ENCODE measurements at regions not wholly inside any gene's neighbourhood (a gene's known extent, or its start where the extent isn't known, plus 50 kb on each side); places are given as distances from the start of the nearest gene placed in this dataset.

DNA sequence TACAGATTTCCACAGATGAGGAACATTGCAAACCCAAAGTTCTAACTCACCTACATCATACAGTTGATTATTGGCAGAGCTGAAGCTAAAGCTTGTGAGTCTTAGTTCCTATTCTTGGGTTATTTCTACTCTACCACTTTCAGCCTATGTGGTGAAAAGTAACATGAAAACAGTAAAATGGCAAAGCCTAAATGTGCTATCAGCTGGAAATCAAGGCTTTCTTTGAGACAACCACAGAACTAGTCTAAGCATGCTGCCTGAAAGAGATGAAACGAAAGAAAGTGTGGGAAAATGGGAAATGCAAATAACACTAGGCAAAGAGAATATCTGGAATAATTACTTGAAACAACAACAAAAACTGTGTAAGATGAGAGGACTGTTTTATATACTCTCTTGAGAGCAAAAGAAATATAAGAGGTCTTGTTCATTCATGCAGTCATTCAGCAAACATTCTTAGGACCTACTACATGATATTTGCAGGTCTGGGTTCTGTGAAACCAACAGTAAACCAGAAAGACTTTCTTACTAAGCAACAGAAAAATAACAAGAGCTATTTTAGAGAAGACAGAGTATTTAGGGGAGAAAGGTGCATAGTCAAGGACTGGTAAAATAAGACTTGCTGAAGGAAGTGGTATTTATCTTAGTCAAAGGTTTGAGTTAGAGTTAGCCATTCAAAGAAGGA is 437.1 kb downstream of the HTR7 start:
- DNase-seq, result no peak

DNA sequence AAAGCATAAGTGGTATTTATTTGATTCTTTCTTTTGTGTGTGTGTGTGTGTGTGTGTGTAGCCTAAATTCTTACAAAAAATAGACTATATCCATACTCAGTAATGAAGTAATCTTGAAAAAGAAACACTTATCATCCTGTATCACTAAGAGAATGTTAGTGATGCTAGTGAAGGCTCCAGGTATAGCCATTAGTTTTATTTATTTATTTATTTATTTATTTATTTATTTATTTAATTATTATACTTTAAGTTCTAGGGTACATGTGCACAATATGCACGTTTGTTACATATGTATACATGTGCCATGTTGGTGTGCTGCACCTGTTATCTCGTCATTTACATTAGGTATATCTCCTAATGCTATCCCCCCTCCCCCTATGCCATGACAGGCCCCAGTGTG is 436.0 kb downstream of the HTR7 start:
- DNase-seq, result no peak

DNA sequence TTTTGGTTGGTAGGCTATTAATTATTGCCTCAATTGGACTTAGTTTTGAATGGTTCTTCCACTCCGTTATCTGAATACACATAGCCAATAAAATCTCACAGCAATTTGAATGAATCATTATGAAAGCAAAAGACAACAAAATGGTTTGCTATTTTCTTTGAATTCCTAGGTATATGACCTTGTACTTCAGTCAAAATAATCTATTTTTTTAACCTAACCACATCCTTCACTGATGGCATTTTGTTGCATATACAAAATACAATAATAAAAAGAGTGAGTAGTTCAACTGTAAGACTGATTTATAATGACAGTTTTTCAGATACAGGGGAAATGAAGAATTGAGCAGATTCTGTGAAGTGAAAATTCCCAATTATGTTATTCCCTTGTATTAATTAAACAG is 433.1 kb downstream of the HTR7 start:
- DNase-seq, result no peak

DNA sequence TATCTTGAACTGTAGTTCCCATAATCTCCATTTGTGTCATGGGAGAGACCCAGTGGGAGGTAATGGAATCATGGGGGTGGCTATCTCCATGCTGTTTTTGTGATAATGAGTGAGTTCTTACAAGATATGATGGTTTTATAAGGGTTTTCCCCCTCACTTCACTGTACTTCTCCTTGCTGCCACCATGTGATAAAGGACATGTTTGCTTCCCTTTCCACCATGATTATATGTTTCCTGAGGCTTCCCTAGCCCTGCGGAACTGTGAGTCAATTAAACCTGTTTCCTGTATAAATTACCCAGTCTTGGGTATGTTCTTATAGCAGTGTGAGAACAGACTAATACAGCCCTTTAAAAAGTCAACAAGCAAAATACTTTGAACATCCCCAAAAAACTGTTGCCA is 427.7 kb downstream of the HTR7 start:
- DNase-seq, result no peak

DNA sequence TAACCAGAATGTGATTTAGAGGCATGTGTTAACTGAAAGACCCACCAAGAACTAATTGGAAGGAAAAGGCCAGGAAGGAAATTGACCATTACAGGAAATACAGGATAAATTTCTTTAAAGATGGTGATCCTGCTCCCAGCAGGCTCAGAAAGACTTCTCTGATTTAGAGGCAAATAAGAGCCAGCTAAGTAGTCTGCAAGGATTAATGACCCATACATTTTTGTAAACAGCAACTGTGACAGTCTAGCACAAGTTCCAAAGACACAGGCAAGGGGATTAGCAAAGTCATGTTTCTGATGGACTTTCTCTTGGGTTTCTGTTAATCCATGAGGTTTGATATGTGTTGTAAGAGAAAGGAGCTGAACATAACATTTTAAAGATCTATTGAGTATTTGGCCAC is 425.0 kb downstream of the HTR7 start:
- DNase-seq, result no peak

DNA sequence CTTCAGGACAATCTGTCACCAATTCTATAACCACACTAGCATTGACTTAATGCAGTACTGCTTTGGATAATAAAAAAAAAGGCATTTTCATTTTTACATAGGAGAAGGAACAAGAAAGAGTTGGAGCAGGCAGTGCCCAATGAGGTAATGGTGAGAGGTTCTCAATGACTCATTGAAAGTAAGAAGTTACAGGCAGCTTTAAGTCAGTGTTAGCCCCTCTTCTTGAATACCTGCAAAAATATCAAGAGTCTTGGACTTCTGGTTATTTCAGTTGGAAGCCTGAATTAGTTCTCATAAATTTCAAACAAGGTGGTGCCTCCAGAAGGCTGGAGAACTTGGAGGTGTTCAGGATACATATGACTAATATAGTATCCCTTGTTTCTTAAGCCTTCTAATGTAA is 422.5 kb downstream of the HTR7 start:
- no peak for DNase-seq

DNA sequence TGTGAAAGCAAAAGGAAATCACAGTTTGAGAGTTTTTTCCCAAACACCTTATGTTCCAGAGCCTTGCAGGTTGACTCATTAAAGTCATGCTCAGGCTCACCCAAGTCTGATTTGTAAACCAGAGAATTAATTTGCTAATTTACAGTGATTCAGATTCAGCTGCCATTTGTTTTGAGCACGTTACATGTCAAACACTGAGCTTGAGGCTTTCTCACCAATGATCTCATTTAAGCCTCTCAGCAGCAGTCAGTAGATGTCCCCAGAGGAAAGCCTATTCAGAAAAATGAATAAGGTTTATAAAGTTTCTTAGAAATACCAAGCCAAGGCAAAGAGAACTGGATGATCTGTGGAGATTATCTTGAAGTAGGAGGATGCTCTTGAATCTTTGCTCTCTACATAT is 420.4 kb downstream of the HTR7 start:
- DNase-seq, result no peak

DNA sequence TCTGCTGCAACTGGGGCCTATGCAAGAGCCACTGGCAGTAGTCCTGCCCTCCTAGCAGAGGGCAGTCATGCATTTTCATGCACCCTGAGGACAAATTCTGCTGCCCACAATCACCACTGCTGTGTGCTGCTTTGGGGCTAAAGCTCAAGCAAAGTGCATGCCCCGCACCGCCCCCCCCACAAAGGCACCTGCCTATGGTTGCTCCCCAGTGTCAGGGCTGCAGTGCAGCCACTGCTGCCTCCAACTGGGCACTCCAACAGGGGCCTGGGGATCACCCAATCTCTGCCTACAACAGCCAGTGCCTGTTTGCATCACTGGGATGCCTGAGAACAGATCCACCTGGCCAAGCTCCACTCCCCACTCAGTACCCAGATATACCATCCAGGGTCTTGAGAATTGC is 417.0 kb downstream of the HTR7 start:
- DNase-seq, result no peak

DNA sequence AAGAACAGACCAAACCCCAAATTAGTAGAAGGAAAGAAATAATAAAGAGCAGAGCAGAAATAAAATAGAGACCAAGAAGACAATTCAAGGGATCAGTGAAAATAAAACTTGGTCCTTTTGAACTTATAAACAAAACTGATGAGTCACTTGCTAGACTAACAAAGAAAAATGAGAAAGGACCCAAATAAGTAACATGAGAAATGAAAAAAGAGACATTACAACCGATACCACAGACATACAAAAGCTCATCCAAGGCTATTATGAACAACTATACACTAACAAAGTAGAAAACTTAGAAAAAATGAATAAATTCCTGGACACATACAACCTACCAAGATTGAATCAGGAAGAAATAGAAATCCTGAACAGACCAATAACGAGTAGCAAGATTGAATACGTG is 414.5 kb downstream of the HTR7 start:
- DNase-seq, result no peak

DNA sequence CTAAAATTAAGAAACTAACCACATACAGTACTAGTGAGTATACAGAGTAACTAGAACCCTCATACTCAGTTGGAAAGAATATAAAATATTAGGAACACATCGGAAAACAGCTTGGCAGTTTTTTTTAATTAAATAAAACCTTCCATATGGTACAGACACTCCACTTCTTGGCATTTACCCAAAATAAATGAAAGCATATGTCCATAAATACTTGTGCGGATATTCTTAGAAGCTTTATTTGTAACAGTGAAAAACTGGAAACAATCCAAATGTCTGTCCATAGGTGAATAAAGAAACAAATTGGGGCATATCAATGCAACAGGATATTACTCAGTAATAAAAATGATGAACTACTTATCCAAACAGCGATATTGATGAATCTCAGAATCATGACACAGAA is 410.0 kb downstream of the HTR7 start:
- no peak for DNase-seq

DNA sequence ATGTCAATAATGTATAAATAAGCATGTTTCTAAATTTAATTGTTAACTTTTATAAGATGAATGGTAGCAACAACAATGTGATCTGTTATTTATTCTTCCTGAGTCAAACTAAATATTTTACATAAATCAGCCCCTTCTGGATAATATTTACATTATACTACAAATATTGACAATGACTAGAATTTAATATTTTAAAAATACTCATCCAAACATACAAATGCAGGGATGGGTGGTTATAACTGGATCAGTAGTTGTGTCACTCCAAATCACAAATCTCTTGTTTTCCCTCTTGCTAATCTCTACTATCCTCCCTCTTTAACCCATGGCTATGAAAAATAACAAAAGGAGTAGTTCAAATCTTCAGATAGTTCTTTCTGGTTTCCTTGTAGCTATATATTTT is 407.0 kb downstream of the HTR7 start:
- DNase-seq, result no peak

DNA sequence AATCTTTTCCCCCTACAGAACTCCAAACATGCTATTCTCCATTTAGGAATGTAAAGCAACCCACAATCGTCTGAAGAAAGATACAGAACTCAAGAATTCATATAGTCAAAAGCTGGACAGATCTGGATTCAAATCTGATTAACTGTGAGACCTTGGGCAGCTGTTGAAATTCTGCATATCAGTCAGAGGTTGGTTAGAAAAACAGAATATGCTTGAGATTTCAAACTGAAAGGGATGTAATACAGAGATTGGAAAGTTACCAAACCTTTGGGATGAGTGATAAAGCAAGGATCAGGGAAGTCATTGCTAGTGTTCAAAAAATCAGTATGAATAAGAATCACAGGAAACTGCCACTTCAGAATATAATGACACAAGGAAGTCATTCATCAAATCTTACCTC is 406.6 kb downstream of the HTR7 start:
- no peak for DNase-seq

DNA sequence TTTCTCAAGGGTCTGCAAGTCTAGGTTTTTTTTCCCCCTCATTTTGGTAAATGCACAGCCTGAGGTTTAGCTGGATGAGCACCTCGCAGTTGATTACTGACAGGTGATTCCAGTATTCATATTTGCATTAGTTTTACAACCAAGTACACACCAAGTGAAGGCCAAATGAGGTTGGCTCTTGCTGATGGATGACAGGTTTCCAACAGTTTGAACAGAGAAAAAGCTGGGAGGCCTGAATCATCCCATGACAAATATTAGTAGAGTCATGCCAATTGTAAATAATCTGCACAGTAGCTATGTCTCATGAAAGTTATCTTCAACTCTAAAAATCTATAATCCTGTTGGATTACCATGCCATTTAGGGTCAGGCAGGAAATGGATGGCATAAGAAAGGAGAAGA is 399.8 kb downstream of the HTR7 start:
- no peak for DNase-seq

DNA sequence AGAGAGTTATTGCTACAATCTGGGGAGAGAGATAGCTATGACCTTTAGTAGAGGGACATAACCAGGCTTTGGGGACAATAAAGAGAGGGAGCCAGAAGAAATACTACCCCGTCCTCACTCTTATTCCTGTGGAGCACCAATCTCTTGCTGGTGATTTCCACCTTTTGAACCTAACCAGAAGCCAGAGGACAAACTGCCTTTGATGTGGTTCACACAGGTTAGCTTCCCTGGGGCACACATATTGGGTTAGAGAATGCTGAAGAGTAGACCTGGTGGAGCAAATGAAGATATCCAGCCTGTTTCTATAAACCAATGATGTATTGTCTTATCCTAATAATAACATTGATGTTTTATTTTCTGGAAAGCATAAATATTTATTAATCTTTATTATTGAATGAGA is 399.3 kb downstream of the HTR7 start:
- no peak for DNase-seq

DNA sequence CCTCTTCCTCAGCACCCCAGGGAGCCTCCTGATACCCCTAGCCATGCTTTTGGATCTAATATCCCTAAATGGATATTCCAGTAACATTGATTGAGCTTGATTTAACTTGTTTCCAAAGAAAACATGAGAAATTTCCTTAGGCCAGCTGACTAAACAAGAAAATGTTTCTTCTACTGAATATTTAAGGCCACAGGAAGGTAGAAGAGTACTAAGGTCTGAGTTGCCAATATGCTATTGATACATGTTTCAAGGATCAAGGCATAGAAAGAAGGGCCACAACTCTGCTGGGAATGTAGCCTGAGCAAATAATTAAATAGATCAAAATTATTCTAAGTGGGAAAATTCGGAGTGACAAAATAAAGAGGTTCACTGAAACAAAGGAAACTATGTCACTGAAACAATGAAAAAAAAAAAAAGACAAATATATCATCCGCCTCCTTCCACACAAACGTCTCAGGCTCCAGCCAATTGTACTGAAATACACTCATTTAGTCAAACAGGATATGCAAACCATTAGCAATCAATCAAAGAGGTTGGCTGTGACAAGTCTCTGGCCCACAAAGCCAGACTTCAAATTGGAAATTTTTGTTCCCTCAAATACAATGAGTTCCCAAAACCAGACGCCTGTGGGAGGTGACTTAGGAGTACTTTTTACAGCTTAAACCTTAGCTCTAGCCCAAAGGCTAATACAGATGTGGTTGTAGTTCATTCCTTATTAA is 396.2 kb downstream of the HTR7 start:
- no peak for DNase-seq

DNA sequence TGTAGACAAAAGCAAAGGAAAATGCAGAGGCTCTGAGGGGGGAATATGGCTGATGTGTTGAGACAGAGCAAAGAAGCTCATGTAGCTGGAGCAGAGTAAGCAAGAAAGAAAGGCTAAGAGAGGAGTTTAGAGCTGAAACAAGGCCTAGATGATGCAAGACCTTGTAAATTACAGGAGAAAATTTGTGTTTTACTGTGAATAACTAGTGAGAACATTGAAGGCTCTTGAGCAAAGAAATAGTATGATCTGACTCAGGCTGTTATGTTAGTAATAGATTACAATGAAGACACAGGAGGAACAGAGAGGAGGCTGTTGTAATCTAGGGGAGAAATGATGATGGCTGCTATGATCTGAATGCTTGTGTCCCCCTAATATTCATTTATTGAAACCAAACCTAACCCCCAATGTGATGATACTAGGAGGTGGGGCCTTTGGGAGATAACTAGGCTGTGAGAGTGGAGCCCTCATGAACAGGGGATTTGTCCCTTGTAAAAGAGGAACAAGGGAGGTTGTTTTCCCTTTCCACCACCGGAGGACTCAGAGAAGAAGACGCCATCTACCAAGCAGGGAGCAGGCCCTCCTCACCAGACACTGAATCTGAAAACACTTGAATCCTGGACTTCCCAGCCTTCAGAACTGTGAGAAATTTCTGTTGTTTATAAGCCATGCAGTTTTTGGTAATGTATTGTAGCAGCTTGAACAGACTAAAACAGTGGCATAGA is 394.9 kb downstream of the HTR7 start:
- DNase-seq, result no peak

DNA sequence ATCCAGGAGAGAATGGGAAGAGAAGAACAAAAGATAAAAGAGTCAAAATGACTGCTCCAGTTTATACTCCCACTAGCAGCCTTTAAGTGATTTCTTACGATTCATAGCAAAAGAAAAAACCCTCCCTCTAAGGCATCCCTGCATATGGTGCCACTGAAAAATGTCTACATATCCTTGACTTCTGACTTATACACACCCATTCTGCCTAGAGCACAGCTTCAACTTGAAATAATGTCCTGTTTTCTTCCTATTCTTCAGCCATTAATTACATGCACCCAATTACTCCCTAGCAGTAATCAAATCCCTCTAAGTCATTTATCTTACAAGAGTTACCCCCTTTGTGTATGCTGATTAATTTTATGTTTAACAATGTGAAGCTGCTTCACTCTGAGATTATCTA is 393.5 kb downstream of the HTR7 start:
- DNase-seq, result no peak

DNA sequence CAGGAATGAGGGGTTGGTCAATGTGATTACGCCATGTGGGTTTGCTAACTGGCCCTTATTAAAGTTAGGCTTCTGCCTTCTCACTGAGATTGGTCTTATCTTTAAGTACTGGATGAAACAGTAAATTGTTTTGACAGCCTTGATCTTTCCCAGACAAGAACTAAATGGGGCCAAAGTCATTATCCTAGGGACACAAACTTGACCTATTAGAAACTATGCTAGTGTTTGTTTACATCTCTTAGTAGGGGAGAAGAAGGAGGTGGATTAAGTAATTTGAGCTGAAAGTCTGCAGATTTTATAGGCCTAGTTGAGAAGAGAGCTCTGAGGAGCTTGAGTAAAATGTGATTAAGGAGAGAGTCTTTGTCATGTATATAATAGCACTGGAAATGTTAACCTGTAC is 386.9 kb downstream of the HTR7 start:
- DNase-seq, result no peak

DNA sequence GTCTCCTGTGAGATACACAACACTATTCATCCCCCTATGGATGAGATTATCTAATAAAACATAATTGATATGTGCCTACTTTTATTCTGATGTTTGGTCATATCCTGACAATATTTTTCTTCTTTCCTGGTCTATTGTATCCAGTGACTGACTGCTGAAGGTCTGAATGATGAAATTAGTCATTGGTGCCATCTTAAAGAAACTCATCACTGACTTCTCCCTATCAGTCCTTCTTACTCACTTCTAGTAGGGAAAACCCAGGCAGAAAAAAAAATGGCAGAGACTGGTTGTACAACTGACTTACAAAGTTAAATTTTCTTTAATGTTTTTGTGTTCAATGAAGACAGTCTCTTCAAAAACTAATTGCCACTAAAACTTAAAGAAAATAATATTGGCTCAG is 377.4 kb downstream of the HTR7 start:
- no peak for DNase-seq

DNA sequence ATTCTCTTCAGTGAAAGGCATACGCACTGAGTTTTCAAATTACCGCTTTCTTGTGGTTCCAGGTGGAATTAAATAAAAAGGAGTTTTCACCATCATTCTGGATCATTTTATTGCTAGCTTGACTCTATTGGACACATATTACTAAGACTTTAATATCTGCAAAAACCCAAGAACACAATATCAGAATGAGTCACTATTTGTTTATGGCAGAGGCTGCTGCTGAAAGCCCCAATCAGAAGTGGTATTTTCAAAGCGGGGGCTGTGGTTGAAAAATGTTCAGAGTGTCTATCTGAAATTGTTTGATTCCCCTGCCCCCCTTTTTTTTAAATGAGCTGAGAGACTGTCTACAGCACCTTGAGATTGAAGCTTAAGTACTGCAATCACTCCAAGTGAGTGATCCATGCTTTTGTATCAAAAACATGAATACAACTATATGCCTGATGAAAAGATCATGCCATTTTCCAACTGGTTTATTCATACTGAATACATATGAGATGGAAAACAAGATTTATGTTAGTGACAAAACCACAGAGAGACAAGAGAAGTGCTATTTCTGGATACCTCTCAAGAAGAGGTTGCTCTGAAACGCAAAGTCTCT is 376.4 kb downstream of the HTR7 start:
- DNase-seq, result no peak

DNA sequence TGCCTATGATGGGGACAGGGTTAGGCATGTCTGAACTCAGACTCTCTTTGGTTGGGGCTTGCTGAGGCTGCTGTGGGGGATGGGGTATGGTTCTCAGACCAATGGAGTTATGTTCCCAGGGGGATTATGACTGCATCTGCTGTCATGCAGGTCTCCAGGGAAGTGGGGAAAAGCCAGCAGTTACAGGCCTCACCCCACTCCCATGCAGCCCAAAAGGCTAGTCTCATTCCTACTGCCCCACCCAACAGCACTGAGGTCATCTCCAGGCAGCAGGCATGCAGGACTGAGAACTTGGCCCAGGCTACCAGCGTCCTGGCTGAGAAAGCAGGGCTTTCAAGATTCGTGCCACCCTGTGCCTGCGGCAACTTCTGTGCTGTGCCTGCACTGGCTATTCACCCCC is 373.3 kb downstream of the HTR7 start:
- no peak for DNase-seq

DNA sequence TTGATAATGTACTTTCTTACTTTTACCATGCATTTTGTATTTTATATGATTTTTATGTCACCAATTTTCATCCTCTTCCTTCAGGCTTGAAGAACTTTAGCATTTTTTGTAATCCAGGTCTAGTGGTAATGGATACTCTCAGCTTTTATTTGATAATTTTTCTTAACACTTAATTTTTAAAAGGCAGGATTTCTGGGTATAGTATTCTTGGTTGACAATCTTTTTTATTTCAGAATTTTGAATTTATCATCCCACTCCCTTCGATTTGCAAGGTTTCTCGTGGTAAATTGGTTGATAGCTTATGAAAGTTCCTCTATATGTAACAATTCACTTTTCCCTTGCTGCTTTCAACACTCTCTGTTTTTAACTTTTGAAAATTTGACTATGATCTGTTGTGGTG is 363.7 kb downstream of the HTR7 start:
- DNase-seq, result no peak

DNA sequence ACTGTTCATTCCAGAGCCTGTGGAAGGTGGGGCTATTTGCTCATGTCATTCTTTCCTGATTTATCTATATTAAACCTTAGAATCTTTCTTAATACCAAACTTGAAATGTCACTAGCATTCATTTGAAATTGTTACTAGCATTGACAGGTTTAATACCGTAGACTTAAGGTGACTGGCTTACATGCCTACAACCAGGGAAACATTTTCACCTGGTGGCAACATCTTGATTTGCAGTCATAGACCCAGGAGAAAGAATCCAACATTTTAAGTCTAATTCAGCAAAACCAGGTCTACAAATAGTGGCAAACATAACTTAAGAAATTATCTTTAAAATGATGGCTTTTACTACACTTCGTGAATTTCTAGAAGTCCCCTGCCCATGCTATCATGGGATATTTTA is 353.7 kb downstream of the HTR7 start:
- no peak for DNase-seq

DNA sequence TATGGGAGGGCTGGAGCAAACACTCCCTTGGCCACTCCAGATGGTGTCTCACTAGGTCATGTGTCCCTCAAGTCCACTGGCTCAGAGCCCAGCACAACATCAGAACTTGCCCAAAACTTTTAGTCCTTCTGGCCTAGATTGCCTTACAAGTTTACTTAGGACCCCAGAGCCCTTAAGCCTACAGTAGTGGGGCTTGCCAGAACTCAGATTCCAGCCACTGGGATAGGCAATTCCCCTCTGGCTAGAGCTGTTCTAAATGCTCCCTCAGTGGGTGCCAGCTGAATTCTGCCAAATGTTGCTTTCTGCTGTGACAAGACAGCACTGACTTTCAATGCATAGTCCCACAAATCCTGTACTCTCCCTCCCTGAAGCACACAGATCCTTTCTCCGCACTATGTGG is 331.1 kb downstream of the HTR7 start:
- DNase-seq, result no peak

Data from stimulated activated CD4-positive, alpha-beta T cell treated with anti-CD3 and anti-CD28 coated beads, Interleukin-2, amount 100 ng/mL, for 48 hours (primary cell).